ENCODE measurements at regions not wholly inside any gene's neighbourhood (a gene's known extent, or its start where the extent isn't known, plus 50 kb on each side); places are given as distances from the start of the nearest gene placed in this dataset.

- TF ChIP-seq CTCF (IDR thresholded peaks at IDR 0.05), result no peak
- no peak for TF ChIP-seq POLR2AphosphoS5 (IDR thresholded peaks at IDR 0.05)
- no peak for TF ChIP-seq EP300 (IDR thresholded peaks at IDR 0.05)
Observed at GRCh38 chr6:8200255-8200654, 97.9 kb upstream of the EEF1E1 start.
